PC-3 (cell line): ENCODE measurements at regions not wholly inside any gene's neighbourhood (a gene's known extent, or its start where the extent isn't known, plus 50 kb on each side); places are given as distances from the start of the nearest gene placed in this dataset.

Experiments used
- CTCF ChIP-seq: fragments of 300-600 bp; sonication (generic); conservative IDR thresholded peaks from 2 replicates; pipeline ENCODE4 v1.5.1; 2017; ENCODE audit warnings: antibody characterized with exemption, low read depth, mild to moderate bottlenecking, low read length
- EZH2phosphoT487 ChIP-seq: fragments of 300-600 bp; sonication (generic); IDR thresholded peaks from 2 replicates; pipeline ENCODE4 v1.6.1; 2018; ENCODE audit warnings: mild to moderate bottlenecking, antibody characterized with exemption, low read length, borderline replicate concordance

- TF ChIP-seq CTCF: no peak
- no peak for TF ChIP-seq EZH2phosphoT487
These were observed 322.5 kb upstream of the CFAP20DC start for GRCh38 chr3:59372346-59372745.
